ENCODE measurements at regions not wholly inside any gene's neighbourhood (a gene's known extent, or its start where the extent isn't known, plus 50 kb on each side); places are given as distances from the start of the nearest gene placed in this dataset.

- Histone ChIP-seq H3K36me3 (no peaks in the 10 kb centered on the region), H3K4me1 (no peaks in the 10 kb centered on the region), H3K27me3 (no peaks in the 10 kb centered on the region), H3K9me3 (no peaks in the 10 kb centered on the region), H3K4me3 (no peak overlapping the region), H3K27ac (no peak overlapping the region)
- no peak for DNase-seq
- 69% methylated on average over 4 of the region's 4 CpGs for WGBS (ENCODE audit: insufficient coverage, low coverage, low lambda C conversion rate, missing lambda C conversion rate)
- no peak for ATAC-seq
- no peak for TF ChIP-seq POLR2A (IDR thresholded peaks at IDR 0.05)
- TF ChIP-seq, protein P1, sequence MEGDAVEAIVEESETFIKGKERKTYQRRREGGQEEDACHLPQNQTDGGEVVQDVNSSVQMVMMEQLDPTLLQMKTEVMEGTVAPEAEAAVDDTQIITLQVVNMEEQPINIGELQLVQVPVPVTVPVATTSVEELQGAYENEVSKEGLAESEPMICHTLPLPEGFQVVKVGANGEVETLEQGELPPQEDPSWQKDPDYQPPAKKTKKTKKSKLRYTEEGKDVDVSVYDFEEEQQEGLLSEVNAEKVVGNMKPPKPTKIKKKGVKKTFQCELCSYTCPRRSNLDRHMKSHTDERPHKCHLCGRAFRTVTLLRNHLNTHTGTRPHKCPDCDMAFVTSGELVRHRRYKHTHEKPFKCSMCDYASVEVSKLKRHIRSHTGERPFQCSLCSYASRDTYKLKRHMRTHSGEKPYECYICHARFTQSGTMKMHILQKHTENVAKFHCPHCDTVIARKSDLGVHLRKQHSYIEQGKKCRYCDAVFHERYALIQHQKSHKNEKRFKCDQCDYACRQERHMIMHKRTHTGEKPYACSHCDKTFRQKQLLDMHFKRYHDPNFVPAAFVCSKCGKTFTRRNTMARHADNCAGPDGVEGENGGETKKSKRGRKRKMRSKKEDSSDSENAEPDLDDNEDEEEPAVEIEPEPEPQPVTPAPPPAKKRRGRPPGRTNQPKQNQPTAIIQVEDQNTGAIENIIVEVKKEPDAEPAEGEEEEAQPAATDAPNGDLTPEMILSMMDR (IDR thresholded peaks at IDR 0.05): no peak
- intact Hi-C loops (cut with DNase I): no loop called here
Measured at GRCh38 chr1:239804266-239804665, 287.4 kb upstream of the FMN2 start.

- Histone ChIP-seq H3K4me1 (no peaks in the 10 kb centered on the region), H3K27ac (no peak overlapping the region), H3K9me3 (no peaks in the 10 kb centered on the region), H3K27me3 (no peaks in the 10 kb centered on the region), H3K36me3 (no peaks in the 10 kb centered on the region), H3K4me3 (no peak overlapping the region)
- DNase-seq (no peak), ATAC-seq (peak in 2 of 4 donors; percentile 54 to 56)
- intact Hi-C loops (cut with DNase I): no loop called here
- no peak for TF ChIP-seq POLR2A (IDR thresholded peaks at IDR 0.05)
- TF ChIP-seq, protein P1 (IDR thresholded peaks at IDR 0.05): no peak
- 48% methylated on average over 4 of the region's 4 CpGs for WGBS (ENCODE audit: insufficient coverage, low coverage, low lambda C conversion rate, missing lambda C conversion rate)
Measured at GRCh38 chr1:239805042-239805441, 286.6 kb upstream of the FMN2 start.

- H3K9me3 ChIP-seq: no peaks in the 10 kb centered on the region
- TF ChIP-seq, protein P1 (IDR thresholded peaks at IDR 0.05): no peak
- TF ChIP-seq POLR2A (IDR thresholded peaks at IDR 0.05): no peak
- ATAC-seq: peak in 2 of 4 donors; percentile 43 to 48
- H3K27me3 ChIP-seq: no peaks in the 10 kb centered on the region
- H3K36me3 ChIP-seq: no peaks in the 10 kb centered on the region
- intact Hi-C loops (cut with DNase I): no loop called here
- H3K27ac ChIP-seq: no peak overlapping the region
- 50% methylated on average over 10 of the region's 10 CpGs for WGBS (ENCODE audit: insufficient coverage, low coverage, low lambda C conversion rate, missing lambda C conversion rate)
- no peaks in the 10 kb centered on the region for H3K4me1 ChIP-seq
- DNase-seq: no peak
- H3K4me3 ChIP-seq: no peak overlapping the region
Measured at GRCh38 chr1:239805851-239806772, 285.6 kb upstream of the FMN2 start.

DNA sequence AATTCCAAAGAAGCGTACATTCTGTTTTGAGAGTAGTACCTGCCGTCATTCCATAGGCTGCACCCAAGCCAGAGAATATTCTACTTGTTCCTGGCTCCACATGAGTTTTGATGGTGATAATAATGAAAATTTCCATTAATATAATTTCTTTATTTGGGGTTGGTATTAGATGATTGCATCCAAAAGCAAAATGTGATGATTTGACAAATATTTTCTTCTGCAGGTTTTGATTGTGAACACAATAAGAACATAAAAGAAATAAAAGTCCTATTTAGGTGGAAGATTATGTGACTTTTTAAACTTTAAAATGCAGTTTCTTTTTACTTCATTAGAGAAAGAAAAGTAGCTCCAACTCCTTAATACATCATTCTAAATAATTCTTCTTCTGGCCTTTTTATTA, 284.8 kb upstream of the FMN2 start:
- intact Hi-C loops (cut with DNase I): no loop called here
- no peaks in the 10 kb centered on the region for H3K4me1 ChIP-seq
- ATAC-seq (no peak), DNase-seq (no peak)
- WGBS (ENCODE audit: insufficient coverage, low coverage, low lambda C conversion rate, missing lambda C conversion rate): 86% methylated on average over 2 of the region's 2 CpGs
- no peaks in the 10 kb centered on the region for H3K36me3 ChIP-seq
- no peak overlapping the region for H3K27ac ChIP-seq
- no peaks in the 10 kb centered on the region for H3K9me3 ChIP-seq
- no peaks in the 10 kb centered on the region for H3K27me3 ChIP-seq
- no peak overlapping the region for H3K4me3 ChIP-seq
- TF ChIP-seq, protein P1 (IDR thresholded peaks at IDR 0.05): no peak
- TF ChIP-seq POLR2A (IDR thresholded peaks at IDR 0.05): no peak

All from right lobe of liver (tissue), 6 donors.